GM13977 (cell line): ENCODE measurements at regions not wholly inside any gene's neighbourhood (a gene's known extent, or its start where the extent isn't known, plus 50 kb on each side); places are given as distances from the start of the nearest gene placed in this dataset.

ENCODE experiments used
- DNase-seq: peaks from one replicate; pipeline ENCODE4 v3.0.0; 2012; ENCODE audit warnings: low spot score
- CTCF ChIP-seq: IDR thresholded peaks from 2 replicates; pipeline ENCODE4 v1.5.1; 2012; ENCODE audit warnings: mild to moderate bottlenecking, control low read depth; ENCODE audit not compliant: insufficient read depth; ENCODE audit errors: extremely low read depth, missing control alignments
- in situ Hi-C: fragments of 300-500 bp; cut with MboI; formaldehyde crosslinking; loops from one replicate; pipeline ENCODE4 v1.12.0; 2022; ENCODE audit warnings: low sequenced_read_pairs, low pct_unique_long_range_greater_than_20kb, mixed read lengths, inconsistent platforms; ENCODE audit not compliant: unreplicated experiment

GRCh38 chr10:94217411-94217810 is 145.3 kb downstream of the NOC3L start:
- DNase-seq = no peak
- in situ Hi-C loops = no loop called here
- TF ChIP-seq CTCF = no peak

- in situ Hi-C loops = no loop called here
- TF ChIP-seq CTCF = no peak
- DNase-seq = no peak
These were observed 144.1 kb downstream of the NOC3L start for GRCh38 chr10:94218493-94219183.

GRCh38 chr10:94219829-94220228 is 142.9 kb downstream of the NOC3L start:
- in situ Hi-C loops = no loop called here
- TF ChIP-seq CTCF = no peak
- no peak for DNase-seq

GRCh38 chr10:94220717-94221116 is 142.0 kb downstream of the NOC3L start:
- no peak for TF ChIP-seq CTCF
- in situ Hi-C loops = no loop called here
- no peak for DNase-seq

- DNase-seq = no peak
- no peak for TF ChIP-seq CTCF
- in situ Hi-C loops = no loop called here
These were observed 138.9 kb downstream of the NOC3L start for GRCh38 chr10:94223702-94224370.

- DNase-seq = no peak
- in situ Hi-C loops = no loop called here
These were observed 138.1 kb downstream of the NOC3L start for GRCh38 chr10:94224656-94225055.

More at GRCh38 chr10:94224656-94225055, 138.1 kb downstream of the NOC3L start:
- no peak for TF ChIP-seq CTCF
